SU-DHL-6 (cell line): ENCODE measurements at regions not wholly inside any gene's neighbourhood (a gene's known extent, or its start where the extent isn't known, plus 50 kb on each side); places are given as distances from the start of the nearest gene placed in this dataset.

Experiments
- CTCF ChIP-seq: fragments of 200-600 bp; sonication (generic); IDR thresholded peaks from one replicate; pipeline ENCODE4 v1.5.1; 2017; ENCODE audit warnings: antibody characterized with exemption, mild to moderate bottlenecking, low read length, moderate library complexity; ENCODE audit not compliant: insufficient read depth, poor library complexity, severe bottlenecking
- EZH2phosphoT487 ChIP-seq: fragments of 200-600 bp; sonication (generic), shearing (Covaris generic); conservative IDR thresholded peaks from 2 replicates; pipeline ENCODE4 v1.6.1; 2018; ENCODE audit warnings: mild to moderate bottlenecking, antibody characterized with exemption, low read length, moderate library complexity, mixed read lengths

GRCh38 chr17:27391427-27391826 is 64.8 kb upstream of the KSR1 start:
- no peak for TF ChIP-seq CTCF
- no peak for TF ChIP-seq EZH2phosphoT487
